HG02571 (cell line): ENCODE measurements at regions not wholly inside any gene's neighbourhood (a gene's known extent, or its start where the extent isn't known, plus 50 kb on each side); places are given as distances from the start of the nearest gene placed in this dataset.

Experiments used
- ATAC-seq: cut with Tn5 transposase; IDR thresholded peaks from one replicate; pipeline ENCODE4 v1.9.1; 2021; ENCODE audit warnings: mild to moderate bottlenecking, moderate library complexity; ENCODE audit not compliant: unreplicated experiment

GRCh38 chr3:70421506-70421905 lies 109.1 kb upstream of the MDFIC2 start:
- ATAC-seq, result no peak

GRCh38 chr3:70409018-70409417 lies 96.6 kb upstream of the MDFIC2 start:
- no peak for ATAC-seq

- ATAC-seq, result peak; percentile 70
Observed at GRCh38 chr3:70400194-70400593, 87.8 kb upstream of the MDFIC2 start.

GRCh38 chr3:70393881-70394612 lies 81.6 kb upstream of the MDFIC2 start:
- no peak for ATAC-seq

GRCh38 chr3:70392227-70392626 lies 79.8 kb upstream of the MDFIC2 start:
- ATAC-seq, result no peak

- no peak for ATAC-seq
Observed at GRCh38 chr3:70387889-70388288, 75.5 kb upstream of the MDFIC2 start.

- no peak for ATAC-seq
Observed at GRCh38 chr3:70386846-70387245, 74.4 kb upstream of the MDFIC2 start.

- no peak for ATAC-seq
Observed at GRCh38 chr3:70386043-70386442, 73.6 kb upstream of the MDFIC2 start.

- ATAC-seq, result peak; percentile 97
Observed at GRCh38 chr3:70383360-70383831, 71.0 kb upstream of the MDFIC2 start.

- ATAC-seq, result no peak
Observed at GRCh38 chr3:70374179-70374578, 61.7 kb upstream of the MDFIC2 start.
